Brain microvascular endothelial cell (primary cell): ENCODE measurements at regions not wholly inside any gene's neighbourhood (a gene's known extent, or its start where the extent isn't known, plus 50 kb on each side); places are given as distances from the start of the nearest gene placed in this dataset.

Source experiments
- DNase-seq: peaks from one replicate; pipeline ENCODE4 v3.0.0-alpha.2; 2020
- H3K27ac ChIP-seq: fragments of 250-450 bp; sonication (Bioruptor Pico); 2 replicates; pipeline ENCODE4 v1.5.1; 2020; ENCODE audit warnings: mild to moderate bottlenecking, moderate library complexity
- H3K27me3 ChIP-seq: fragments of 250-450 bp; sonication (Bioruptor Pico); replicated peaks from 2 replicates; pipeline ENCODE4 v1.5.1; 2020; ENCODE audit warnings: mild to moderate bottlenecking
- H3K36me3 ChIP-seq: fragments of 250-450 bp; sonication (Bioruptor Pico); replicated peaks from 2 replicates; pipeline ENCODE4 v1.5.1; 2020; ENCODE audit warnings: mild to moderate bottlenecking
- H3K4me3 ChIP-seq: 2 replicates; pipeline ENCODE4 v1.5.1; 2011; ENCODE audit warnings: low read depth, mild to moderate bottlenecking, control low read depth, low read length, moderate library complexity
- in situ Hi-C: cut with HindIII; loops from 2 replicates; pipeline ENCODE4 v1.10.0; 2017; ENCODE audit warnings: low sequenced_read_pairs, low pct_ligation_motif_present
- TF ChIP-seq, protein P1 (sequence below): IDR thresholded peaks from 2 replicates; pipeline ENCODE4 v1.5.1; 2011; ENCODE audit warnings: low read depth, mild to moderate bottlenecking, moderate library complexity, low read length, control low read depth, inconsistent platforms; ENCODE audit errors: missing control alignments

DNA sequence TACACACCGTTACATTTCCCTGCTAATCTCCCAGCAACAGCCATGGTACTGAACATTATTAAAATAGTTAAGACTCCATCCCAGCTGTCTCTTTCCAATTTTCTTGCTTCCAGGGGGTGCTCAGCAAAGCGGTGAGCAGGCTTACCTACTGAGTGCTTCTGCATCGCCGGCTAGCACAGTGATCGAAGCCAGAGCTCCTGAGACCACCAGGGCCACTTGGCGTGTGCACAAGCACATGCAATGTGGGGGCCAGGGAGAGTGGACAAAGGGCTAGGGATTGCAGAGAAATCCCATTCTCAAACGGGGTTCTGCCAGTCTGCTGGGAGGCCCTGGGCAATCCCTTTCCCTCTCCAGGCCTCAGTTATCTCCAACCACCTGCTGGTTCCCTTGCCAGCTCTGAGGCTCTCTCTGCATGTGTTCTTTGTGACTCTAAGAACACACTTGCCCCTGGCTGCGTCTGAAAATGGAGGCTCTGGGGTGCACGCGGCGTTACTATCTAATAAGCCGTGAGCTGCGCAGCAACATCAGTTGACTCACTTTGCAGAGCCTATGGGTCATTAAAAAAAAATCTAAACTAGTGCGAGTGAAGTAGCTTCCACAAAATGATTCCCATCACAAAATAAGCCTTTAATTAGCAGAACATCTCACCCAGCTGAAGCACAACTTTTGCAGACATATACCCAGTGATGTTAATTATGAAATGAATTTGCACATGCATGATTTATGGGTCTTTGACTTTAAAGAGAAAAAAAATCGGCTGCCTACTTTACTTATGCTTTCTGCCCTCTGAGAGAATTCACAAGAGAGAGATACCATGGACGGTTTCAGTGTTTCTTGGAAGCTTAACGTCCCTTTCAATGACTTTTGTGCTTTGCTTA is 271.5 kb downstream of the TLE3 start:
- Histone ChIP-seq H3K27me3 (no peaks in the 10 kb centered on the region), H3K36me3 (no peaks in the 10 kb centered on the region)
- TF ChIP-seq, protein P1, sequence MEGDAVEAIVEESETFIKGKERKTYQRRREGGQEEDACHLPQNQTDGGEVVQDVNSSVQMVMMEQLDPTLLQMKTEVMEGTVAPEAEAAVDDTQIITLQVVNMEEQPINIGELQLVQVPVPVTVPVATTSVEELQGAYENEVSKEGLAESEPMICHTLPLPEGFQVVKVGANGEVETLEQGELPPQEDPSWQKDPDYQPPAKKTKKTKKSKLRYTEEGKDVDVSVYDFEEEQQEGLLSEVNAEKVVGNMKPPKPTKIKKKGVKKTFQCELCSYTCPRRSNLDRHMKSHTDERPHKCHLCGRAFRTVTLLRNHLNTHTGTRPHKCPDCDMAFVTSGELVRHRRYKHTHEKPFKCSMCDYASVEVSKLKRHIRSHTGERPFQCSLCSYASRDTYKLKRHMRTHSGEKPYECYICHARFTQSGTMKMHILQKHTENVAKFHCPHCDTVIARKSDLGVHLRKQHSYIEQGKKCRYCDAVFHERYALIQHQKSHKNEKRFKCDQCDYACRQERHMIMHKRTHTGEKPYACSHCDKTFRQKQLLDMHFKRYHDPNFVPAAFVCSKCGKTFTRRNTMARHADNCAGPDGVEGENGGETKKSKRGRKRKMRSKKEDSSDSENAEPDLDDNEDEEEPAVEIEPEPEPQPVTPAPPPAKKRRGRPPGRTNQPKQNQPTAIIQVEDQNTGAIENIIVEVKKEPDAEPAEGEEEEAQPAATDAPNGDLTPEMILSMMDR: no peak

DNA sequence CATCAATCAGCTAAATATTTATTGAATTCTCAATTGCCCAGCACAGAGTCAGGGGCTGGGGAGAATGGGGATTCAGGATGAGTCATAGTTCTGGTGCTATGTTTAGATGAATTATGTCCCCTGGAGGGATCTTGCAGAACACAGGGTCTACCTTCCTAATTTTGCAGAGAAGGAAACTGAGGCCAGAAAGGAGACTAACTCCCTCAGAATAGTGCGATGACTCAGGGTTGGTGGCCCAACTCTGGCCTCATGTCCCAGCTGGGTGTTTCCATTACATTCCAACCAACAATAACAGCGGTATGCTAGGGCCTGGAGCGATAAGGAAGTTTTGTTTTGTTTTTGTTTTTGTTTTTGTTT is 270.9 kb downstream of the TLE3 start:
- DNase-seq: peak; percentile 6
- H3K27ac ChIP-seq: no peak overlapping the region
- H3K27me3 ChIP-seq: no peaks in the 10 kb centered on the region
- in situ Hi-C loops: no loop called here
- TF ChIP-seq, protein P1: peak; percentile 8
- no peaks in the 10 kb centered on the region for H3K36me3 ChIP-seq
- H3K4me3 ChIP-seq: no peak overlapping the region

More for the DNA sequence above, 271.5 kb downstream of the TLE3 start:
- DNase-seq: peak; percentile 3
- H3K27ac ChIP-seq: no peak overlapping the region
- H3K4me3 ChIP-seq: no peak overlapping the region
- in situ Hi-C loops: no loop called here

DNA sequence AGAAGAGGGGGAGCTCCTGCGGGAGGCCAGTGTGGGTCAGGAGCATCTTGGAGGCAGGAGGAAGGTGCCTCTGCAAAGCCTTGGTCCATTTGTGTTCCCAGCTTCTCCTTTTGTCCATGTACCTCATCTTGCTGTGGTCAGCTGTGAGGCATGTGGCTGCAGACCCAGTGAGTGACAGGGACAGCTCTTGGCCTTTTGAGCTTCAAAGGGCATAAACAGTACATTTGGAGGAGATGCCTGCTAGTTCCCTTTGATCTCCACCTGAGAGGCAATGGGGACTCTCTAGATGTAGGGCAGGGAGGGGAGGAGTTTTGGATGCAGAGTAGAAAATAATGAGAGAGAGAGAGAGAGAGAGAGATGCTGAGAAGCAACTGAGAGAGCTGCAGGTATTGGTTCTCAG is 270.0 kb downstream of the TLE3 start:
- no peak for DNase-seq
- no peak overlapping the region for H3K27ac ChIP-seq
- no peak overlapping the region for H3K4me3 ChIP-seq
- no peaks in the 10 kb centered on the region for H3K36me3 ChIP-seq
- TF ChIP-seq, protein P1: no peak
- no peaks in the 10 kb centered on the region for H3K27me3 ChIP-seq
- in situ Hi-C loops: no loop called here

DNA sequence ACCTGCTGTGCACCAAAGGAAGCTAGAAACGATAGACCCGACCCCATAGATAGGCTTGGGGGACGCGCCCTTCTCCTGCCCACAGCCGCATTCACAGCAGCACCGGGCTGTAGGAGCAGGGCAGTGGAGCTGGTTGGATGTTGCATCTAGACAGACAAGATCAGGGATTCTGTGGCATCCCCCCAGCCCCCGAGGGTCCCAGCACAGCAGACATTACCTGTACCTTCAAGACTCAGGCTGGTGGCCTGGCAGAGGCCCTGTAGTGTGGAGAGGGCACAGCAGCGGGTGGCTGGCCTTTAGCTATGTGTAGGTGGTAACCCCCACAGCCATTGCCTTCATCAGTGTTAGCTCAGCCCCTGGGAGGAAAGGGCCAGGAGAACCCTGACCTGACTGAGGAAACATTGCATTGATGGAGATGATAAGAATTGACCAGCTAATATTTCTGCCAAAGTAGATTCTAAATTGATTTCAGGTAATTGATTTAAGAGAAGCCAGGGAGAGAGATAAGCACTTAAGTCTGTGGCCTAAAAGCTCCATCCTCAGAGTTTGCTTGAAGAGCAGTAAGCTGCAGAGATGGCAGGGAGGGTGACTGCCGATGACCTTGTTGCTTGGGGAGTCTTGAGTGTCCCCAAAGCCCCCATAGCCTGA is 269.4 kb downstream of the TLE3 start:
- H3K27me3 ChIP-seq: no peaks in the 10 kb centered on the region
- in situ Hi-C loops: no loop called here
- TF ChIP-seq, protein P1: no peak

DNA sequence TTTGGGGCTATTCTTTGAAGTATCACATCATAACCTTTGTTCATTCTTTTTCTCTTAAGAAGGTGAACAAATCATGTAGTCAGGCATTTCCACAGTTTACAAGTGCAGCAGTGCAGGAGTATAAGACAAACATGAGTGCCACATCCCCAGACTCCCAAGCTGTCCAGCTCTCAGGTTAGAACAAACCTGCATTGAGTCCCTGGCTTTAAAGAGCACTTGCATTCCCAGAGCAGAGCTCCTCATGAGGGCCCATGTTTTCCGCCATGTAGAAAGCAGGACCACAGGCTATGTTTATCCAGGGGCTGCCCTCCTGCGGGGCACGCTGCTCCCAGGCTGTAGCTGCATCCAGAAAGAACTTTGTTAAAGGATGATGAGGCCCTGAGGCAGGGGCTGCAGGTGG is 267.7 kb downstream of the TLE3 start:
- Histone ChIP-seq H3K36me3 (no peaks in the 10 kb centered on the region), H3K27me3 (no peaks in the 10 kb centered on the region), H3K4me3 (no peak overlapping the region), H3K27ac (no peak overlapping the region)
- TF ChIP-seq, protein P1: no peak
- in situ Hi-C loops: no loop called here
- DNase-seq: no peak

More for the DNA sequence above, 269.4 kb downstream of the TLE3 start:
- Histone ChIP-seq H3K27ac (no peak overlapping the region), H3K36me3 (no peaks in the 10 kb centered on the region), H3K4me3 (no peak overlapping the region)
- DNase-seq: no peak

DNA sequence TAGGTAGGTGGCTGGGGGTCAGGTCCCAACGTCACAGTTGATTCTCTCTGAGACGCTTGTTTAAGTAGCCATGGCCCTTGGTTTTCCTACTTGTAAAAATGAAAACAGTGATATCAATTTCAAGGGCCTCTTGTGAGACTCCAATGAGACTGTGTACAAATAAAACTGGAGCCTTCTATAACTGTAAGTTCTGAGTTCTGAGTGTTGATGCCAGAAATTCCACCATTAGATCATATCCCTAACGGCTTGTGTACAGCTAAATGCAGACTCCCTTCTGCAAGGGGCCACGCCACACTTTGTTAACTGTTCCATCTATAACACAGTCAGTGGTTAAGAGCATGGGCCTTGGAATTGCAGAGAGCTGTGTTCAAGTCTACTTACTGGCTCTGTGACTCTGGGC is 267.3 kb downstream of the TLE3 start:
- DNase-seq: no peak
- no peaks in the 10 kb centered on the region for H3K27me3 ChIP-seq

More for the DNA sequence above, 267.3 kb downstream of the TLE3 start:
- H3K4me3 ChIP-seq: no peak overlapping the region
- no peak overlapping the region for H3K27ac ChIP-seq
- H3K36me3 ChIP-seq: no peaks in the 10 kb centered on the region
- in situ Hi-C loops: no loop called here
- TF ChIP-seq, protein P1: no peak
